CD14-positive monocyte (primary cell): ENCODE measurements at regions not wholly inside any gene's neighbourhood (a gene's known extent, or its start where the extent isn't known, plus 50 kb on each side); places are given as distances from the start of the nearest gene placed in this dataset.

Experiments
- DNase-seq, 3 donors: peaks; one replicate each; pipeline ENCODE4 v3.0.0-alpha.2; 2011 to 2022
- H2AFZ ChIP-seq: 2 replicates; pipeline ENCODE4 v1.6.0; 2012; ENCODE audit warnings: mild to moderate bottlenecking, low read depth, low read length, inconsistent platforms; ENCODE audit not compliant: insufficient read depth, poor library complexity, severe bottlenecking
- H3K27ac ChIP-seq, 2 donors: 1 replicate in 1 of 2; 2 replicates in 1 of 2; pipeline ENCODE4 v1.5.1; 2012 to 2013; ENCODE audit warnings: low read length in 2 of 2, control low read depth in 1 of 2, inconsistent platforms in 1 of 2, low read depth in 1 of 2, mild to moderate bottlenecking in 1 of 2
- H3K27me3 ChIP-seq, 2 donors: one replicate each; pipeline versions ENCODE4 v1.6.0 to v1.6.1; 2011 to 2013; ENCODE audit warnings: low read length in 2 of 2; ENCODE audit not compliant: control insufficient read depth in 2 of 2, insufficient read depth in 2 of 2
- H3K36me3 ChIP-seq, 2 donors: replicated peaks in 1 of 2; 1 replicate in 1 of 2; 2 replicates in 1 of 2; pipeline versions ENCODE4 v1.5.1 to v1.6.1; 2012 to 2013; ENCODE audit warnings: low read length in 2 of 2, control low read depth in 1 of 2, inconsistent platforms in 1 of 2, mild to moderate bottlenecking in 1 of 2; ENCODE audit not compliant: insufficient read depth in 2 of 2, control insufficient read depth in 1 of 2
- H3K4me1 ChIP-seq, 2 donors: 1 replicate in 1 of 2; 2 replicates in 1 of 2; pipeline versions ENCODE4 v1.5.1 to v1.6.1; 2012 to 2013; ENCODE audit warnings: low read length in 2 of 2, control low read depth in 1 of 2, inconsistent platforms in 1 of 2, mild to moderate bottlenecking in 1 of 2, moderate library complexity in 1 of 2; ENCODE audit not compliant: insufficient read depth in 2 of 2, control insufficient read depth in 1 of 2
- H3K4me2 ChIP-seq: replicated peaks from 2 replicates; pipeline ENCODE3; 2012; ENCODE audit warnings: low read length, moderate library complexity, mild to moderate bottlenecking; ENCODE audit not compliant: poor library complexity, severe bottlenecking; ENCODE audit errors: extremely low read depth
- H3K4me3 ChIP-seq, 3 experiments: fragments of 200-600 bp in 1 of 3; sonication (generic) in 1 of 3; replicated peaks in 1 of 3; 1 replicate in 2 of 3; 2 replicates in 1 of 3; pipeline ENCODE4 v1.5.1; 2011 to 2013; ENCODE audit warnings: low read length in 3 of 3, mild to moderate bottlenecking in 3 of 3, control low read depth in 2 of 3, low read depth in 2 of 3, inconsistent platforms in 1 of 3, moderate library complexity in 1 of 3
- H3K79me2 ChIP-seq: 2 replicates; pipeline ENCODE4 v1.6.0; 2012; ENCODE audit warnings: mild to moderate bottlenecking, control low read depth, inconsistent platforms, low read length, moderate library complexity; ENCODE audit not compliant: insufficient read depth
- H3K9ac ChIP-seq: 2 replicates; pipeline ENCODE4 v1.6.0; 2017; ENCODE audit warnings: low read length, mild to moderate bottlenecking; ENCODE audit not compliant: insufficient read depth, poor library complexity, severe bottlenecking
- H3K9me3 ChIP-seq, 2 donors: replicated peaks in 1 of 2; 1 replicate in 1 of 2; 2 replicates in 1 of 2; pipeline versions ENCODE4 v1.5.1 to v1.6.1; 2012 to 2013; ENCODE audit warnings: low read length in 2 of 2, control low read depth in 1 of 2; ENCODE audit not compliant: control insufficient read depth in 1 of 2, insufficient read depth in 1 of 2
- H4K20me1 ChIP-seq: 2 replicates; pipeline ENCODE4 v1.6.0; 2012; ENCODE audit warnings: mild to moderate bottlenecking, low read length, control low read depth, moderate library complexity; ENCODE audit not compliant: insufficient read depth
- H3K27ac Mint-ChIP-seq, 7 donors: one replicate each; pipeline ENCODE4 v1.8.0; 2020; ENCODE audit warnings: mild to moderate bottlenecking in 7 of 7, mixed read lengths in 7 of 7, moderate library complexity in 6 of 7, inconsistent platforms in 2 of 7
- H3K27me3 Mint-ChIP-seq, 3 donors: one replicate each; pipeline ENCODE4 v1.8.0; 2021 to 2022; ENCODE audit warnings: low read depth in 3 of 3, mild to moderate bottlenecking in 3 of 3, mixed read lengths in 3 of 3, moderate library complexity in 3 of 3, inconsistent platforms in 1 of 3
- H3K36me3 Mint-ChIP-seq, 2 donors: one replicate each; pipeline ENCODE4 v1.8.0; 2020; ENCODE audit warnings: mixed read lengths in 2 of 2, inconsistent platforms in 1 of 2, mild to moderate bottlenecking in 1 of 2
- H3K4me1 Mint-ChIP-seq: one replicate; pipeline ENCODE4 v1.8.0; 2020; ENCODE audit warnings: mild to moderate bottlenecking, mixed read lengths
- H3K4me3 Mint-ChIP-seq, 2 donors: one replicate each; pipeline ENCODE4 v1.8.0; 2020; ENCODE audit warnings: mild to moderate bottlenecking in 2 of 2, mixed read lengths in 2 of 2, moderate library complexity in 1 of 2
- H3K9me3 Mint-ChIP-seq, 7 donors: one replicate each; pipeline ENCODE4 v1.8.0; 2020 to 2022; ENCODE audit warnings: mixed read lengths in 7 of 7, mild to moderate bottlenecking in 6 of 7, moderate library complexity in 6 of 7, inconsistent platforms in 2 of 7
- WGBS: methylation state at CpG from one replicate; pipeline ENCODE4 v1.1.5; 2013; ENCODE audit warnings: missing lambda C conversion rate; ENCODE audit not compliant: insufficient coverage; 5-methylcytosine and 5-hydroxymethylcytosine counted together
- intact Hi-C, 2 donors: fragments of 100-400 bp; cut with micrococcal nuclease; formaldehyde crosslinking; loops; one replicate each; pipeline versions ENCODE4 v1.15.0 to v1.15.1; 2023
- TF ChIP-seq, protein P1 (sequence below): fragments of 200-600 bp; IDR thresholded peaks from one replicate; pipeline ENCODE4 v1.8.0; 2022; ENCODE audit warnings: antibody characterized with exemption, mild to moderate bottlenecking

DNA sequence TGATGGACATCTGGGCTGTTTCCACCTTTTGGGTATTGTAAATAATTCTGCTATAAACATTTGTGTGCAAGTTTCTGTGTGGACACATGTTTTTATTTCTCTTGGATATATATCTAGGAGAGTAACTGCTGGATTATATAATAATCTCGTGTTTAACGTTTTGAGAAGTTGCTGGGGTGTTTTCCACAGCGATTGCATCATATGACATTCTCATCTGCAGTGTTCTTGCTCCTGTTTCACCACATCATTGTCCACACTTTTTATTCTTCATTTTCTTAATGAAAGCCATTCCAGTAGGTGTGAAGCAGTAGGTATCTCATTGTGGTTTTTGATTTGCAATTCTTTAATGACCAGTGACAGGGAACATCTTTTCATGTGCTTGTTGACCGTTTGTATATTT, 56.9 kb upstream of the ALKAL2 start:
- no peak for DNase-seq
- Histone ChIP-seq H3K4me2 (no peak overlapping the region), H3K4me3 (no peak overlapping the region), H2AFZ (no peak overlapping the region), H3K9ac (no peak overlapping the region), H3K36me3 (no peaks in the 10 kb centered on the region), H4K20me1 (no peaks in the 10 kb centered on the region), H3K79me2 (no peaks in the 10 kb centered on the region), H3K27me3 (no peaks in the 10 kb centered on the region), H3K4me1 (no peaks in the 10 kb centered on the region), H3K9me3 (peaks cover 8 to 18% of the 10 kb centered on the region in 2 donors), H3K27ac (no peak overlapping the region)
- Mint-ChIP-seq H3K4me3 (no peak overlapping the region), H3K4me1 (no peaks in the 10 kb centered on the region), H3K27me3 (no peaks in the 10 kb centered on the region), H3K9me3 (peaks cover 2 to 13% (median 6%) of the 10 kb centered on the region in 7 donors), H3K27ac (no peak overlapping the region), H3K36me3 (no peaks in the 10 kb centered on the region)
- no CpG with 5 or more reads among the region's 4 CpGs for WGBS
- TF ChIP-seq, protein P1, sequence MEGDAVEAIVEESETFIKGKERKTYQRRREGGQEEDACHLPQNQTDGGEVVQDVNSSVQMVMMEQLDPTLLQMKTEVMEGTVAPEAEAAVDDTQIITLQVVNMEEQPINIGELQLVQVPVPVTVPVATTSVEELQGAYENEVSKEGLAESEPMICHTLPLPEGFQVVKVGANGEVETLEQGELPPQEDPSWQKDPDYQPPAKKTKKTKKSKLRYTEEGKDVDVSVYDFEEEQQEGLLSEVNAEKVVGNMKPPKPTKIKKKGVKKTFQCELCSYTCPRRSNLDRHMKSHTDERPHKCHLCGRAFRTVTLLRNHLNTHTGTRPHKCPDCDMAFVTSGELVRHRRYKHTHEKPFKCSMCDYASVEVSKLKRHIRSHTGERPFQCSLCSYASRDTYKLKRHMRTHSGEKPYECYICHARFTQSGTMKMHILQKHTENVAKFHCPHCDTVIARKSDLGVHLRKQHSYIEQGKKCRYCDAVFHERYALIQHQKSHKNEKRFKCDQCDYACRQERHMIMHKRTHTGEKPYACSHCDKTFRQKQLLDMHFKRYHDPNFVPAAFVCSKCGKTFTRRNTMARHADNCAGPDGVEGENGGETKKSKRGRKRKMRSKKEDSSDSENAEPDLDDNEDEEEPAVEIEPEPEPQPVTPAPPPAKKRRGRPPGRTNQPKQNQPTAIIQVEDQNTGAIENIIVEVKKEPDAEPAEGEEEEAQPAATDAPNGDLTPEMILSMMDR, result no peak
- intact Hi-C loops, result no loop called here

DNA sequence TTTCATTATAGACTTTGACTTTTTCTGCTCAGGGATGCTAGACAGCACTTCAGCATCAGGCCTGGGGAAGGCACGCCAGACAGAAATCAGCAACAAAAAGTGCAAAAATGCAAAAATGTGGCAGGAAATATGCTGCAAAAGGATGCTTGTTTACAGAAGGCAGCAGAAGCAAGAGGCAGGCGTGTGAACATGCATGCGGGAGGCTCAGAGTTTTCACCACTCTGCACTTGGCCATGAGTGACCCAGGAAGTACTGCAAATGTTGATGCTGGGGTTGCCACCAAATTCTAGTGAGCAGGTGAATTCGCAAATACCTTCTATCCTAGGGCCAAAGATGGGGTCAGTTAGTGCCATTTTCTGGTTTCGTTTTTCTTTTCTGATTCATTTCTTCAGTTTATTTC, 55.5 kb upstream of the ALKAL2 start:
- WGBS, result 96% methylated on average over 3 of the region's 5 CpGs
- H3K9me3 ChIP-seq, result peaks cover 21 to 27% of the 10 kb centered on the region in 2 donors
- Mint-ChIP-seq H3K27me3 (no peaks in the 10 kb centered on the region), H3K36me3 (no peaks in the 10 kb centered on the region), H3K27ac (no peak overlapping the region), H3K4me3 (no peak overlapping the region), H3K9me3 (peaks cover 7 to 23% (median 12%) of the 10 kb centered on the region in 7 donors), H3K4me1 (no peaks in the 10 kb centered on the region)
- no peaks in the 10 kb centered on the region for H3K79me2 ChIP-seq
- no peaks in the 10 kb centered on the region for H3K36me3 ChIP-seq
- no peak overlapping the region for H2AFZ ChIP-seq
- H3K27me3 ChIP-seq, result no peaks in the 10 kb centered on the region
- intact Hi-C loops, result no loop called here
- H3K4me2 ChIP-seq, result no peak overlapping the region
- H3K9ac ChIP-seq, result no peak overlapping the region
- DNase-seq, result no peak
- no peaks in the 10 kb centered on the region for H3K4me1 ChIP-seq
- no peaks in the 10 kb centered on the region for H4K20me1 ChIP-seq
- no peak overlapping the region for H3K27ac ChIP-seq
- TF ChIP-seq, protein P1, result no peak
- H3K4me3 ChIP-seq, result no peak overlapping the region
